22Rv1 (cell line): ENCODE measurements at regions not wholly inside any gene's neighbourhood (a gene's known extent, or its start where the extent isn't known, plus 50 kb on each side); places are given as distances from the start of the nearest gene placed in this dataset.

Experiments
- H3K27ac ChIP-seq: fragments of 450-650 bp; 2 replicates; pipeline ENCODE4 v1.5.1; 2017
- CTCF ChIP-seq: fragments of 450-650 bp; IDR thresholded peaks from 2 replicates; pipeline ENCODE4 v1.5.1; 2017; ENCODE audit warnings: mild to moderate bottlenecking
- ZFX ChIP-seq: fragments of 450-650 bp; IDR thresholded peaks from 2 replicates; pipeline ENCODE4 v1.6.1; 2017; ENCODE audit warnings: antibody characterized with exemption, borderline replicate concordance

- no peak for TF ChIP-seq CTCF
- TF ChIP-seq ZFX, result no peak
- H3K27ac ChIP-seq, result no peak overlapping the region
Measured at GRCh38 chr6:2536451-2536850, 214.3 kb downstream of the MYLK4 start.

- TF ChIP-seq ZFX, result no peak
- no peak overlapping the region for H3K27ac ChIP-seq
Measured at GRCh38 chr6:2535506-2535905, 215.2 kb downstream of the MYLK4 start.

GRCh38 chr6:2534406-2535042 is 216.2 kb downstream of the MYLK4 start:
- no peak for TF ChIP-seq ZFX
- TF ChIP-seq CTCF, result no peak
- no peak overlapping the region for H3K27ac ChIP-seq

- no peak overlapping the region for H3K27ac ChIP-seq
- TF ChIP-seq CTCF (no peak), ZFX (no peak)
Measured at GRCh38 chr6:2531426-2532215, 219.1 kb downstream of the MYLK4 start.

- no peak overlapping the region for H3K27ac ChIP-seq
- TF ChIP-seq ZFX (no peak), CTCF (no peak)
Measured at GRCh38 chr6:2529211-2529719, 221.5 kb downstream of the MYLK4 start.

- TF ChIP-seq CTCF (no peak), ZFX (no peak)
Measured at GRCh38 chr6:2528156-2528555, 222.6 kb downstream of the MYLK4 start.

GRCh38 chr6:2526766-2527165 is 224.0 kb downstream of the MYLK4 start:
- H3K27ac ChIP-seq, result no peak overlapping the region
- TF ChIP-seq CTCF (no peak), ZFX (no peak)

More at GRCh38 chr6:2528156-2528555, 222.6 kb downstream of the MYLK4 start:
- H3K27ac ChIP-seq, result no peak overlapping the region
